ENCODE measurements at regions not wholly inside any gene's neighbourhood (a gene's known extent, or its start where the extent isn't known, plus 50 kb on each side); places are given as distances from the start of the nearest gene placed in this dataset.

DNA sequence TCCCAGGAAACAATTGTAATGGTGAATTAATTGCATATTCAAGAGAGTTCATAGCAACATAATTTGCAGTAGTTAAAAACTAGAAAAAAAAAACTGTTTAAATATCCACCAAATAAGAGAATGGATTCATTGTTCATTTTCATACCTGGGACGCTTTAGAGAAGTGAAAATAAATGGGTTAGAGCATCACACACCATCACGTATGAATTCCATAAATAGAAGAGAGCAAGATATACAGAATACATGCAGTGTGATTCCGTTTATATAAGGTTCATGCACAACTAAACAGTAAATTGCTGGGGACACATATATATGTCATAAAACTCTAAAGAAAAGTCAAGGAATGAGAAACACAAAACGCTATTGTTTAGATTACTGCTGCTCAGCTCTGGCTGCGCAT lies 577.0 kb upstream of the KCNMB2 start:
- TF ChIP-seq POLR2A (IDR thresholded peaks at IDR 0.05), result no peak
- TF ChIP-seq, protein P1, sequence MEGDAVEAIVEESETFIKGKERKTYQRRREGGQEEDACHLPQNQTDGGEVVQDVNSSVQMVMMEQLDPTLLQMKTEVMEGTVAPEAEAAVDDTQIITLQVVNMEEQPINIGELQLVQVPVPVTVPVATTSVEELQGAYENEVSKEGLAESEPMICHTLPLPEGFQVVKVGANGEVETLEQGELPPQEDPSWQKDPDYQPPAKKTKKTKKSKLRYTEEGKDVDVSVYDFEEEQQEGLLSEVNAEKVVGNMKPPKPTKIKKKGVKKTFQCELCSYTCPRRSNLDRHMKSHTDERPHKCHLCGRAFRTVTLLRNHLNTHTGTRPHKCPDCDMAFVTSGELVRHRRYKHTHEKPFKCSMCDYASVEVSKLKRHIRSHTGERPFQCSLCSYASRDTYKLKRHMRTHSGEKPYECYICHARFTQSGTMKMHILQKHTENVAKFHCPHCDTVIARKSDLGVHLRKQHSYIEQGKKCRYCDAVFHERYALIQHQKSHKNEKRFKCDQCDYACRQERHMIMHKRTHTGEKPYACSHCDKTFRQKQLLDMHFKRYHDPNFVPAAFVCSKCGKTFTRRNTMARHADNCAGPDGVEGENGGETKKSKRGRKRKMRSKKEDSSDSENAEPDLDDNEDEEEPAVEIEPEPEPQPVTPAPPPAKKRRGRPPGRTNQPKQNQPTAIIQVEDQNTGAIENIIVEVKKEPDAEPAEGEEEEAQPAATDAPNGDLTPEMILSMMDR (IDR thresholded peaks at IDR 0.05), result no peak

Data from heart left ventricle (tissue), 13 donors.